Chondrocyte (in vitro differentiated cells): ENCODE measurements at regions not wholly inside any gene's neighbourhood (a gene's known extent, or its start where the extent isn't known, plus 50 kb on each side); places are given as distances from the start of the nearest gene placed in this dataset.

ENCODE experiments used
- DNase-seq: peaks from one replicate; pipeline ENCODE4 v3.0.0; 2021; ENCODE audit warnings: mixed read lengths, low spot score
- H3K27ac Mint-ChIP-seq: one replicate; pipeline ENCODE4 v1.8.0; 2021; ENCODE audit warnings: mild to moderate bottlenecking, moderate library complexity, mixed read lengths; ENCODE audit not compliant: unreplicated experiment
- H3K27me3 Mint-ChIP-seq: 2 replicates; pipeline ENCODE4 v1.8.0; 2021; ENCODE audit warnings: low read depth, mixed read lengths
- H3K36me3 Mint-ChIP-seq: 2 replicates; pipeline ENCODE4 v1.8.0; 2021; ENCODE audit warnings: low read depth, mixed read lengths
- H3K4me1 Mint-ChIP-seq: 2 replicates; pipeline ENCODE4 v1.8.0; 2021; ENCODE audit warnings: low read depth, mild to moderate bottlenecking, mixed read lengths
- H3K4me3 Mint-ChIP-seq: one replicate; pipeline ENCODE4 v1.8.0; 2021; ENCODE audit warnings: mild to moderate bottlenecking, moderate library complexity, mixed read lengths; ENCODE audit not compliant: unreplicated experiment
- H3K9me3 Mint-ChIP-seq: 2 replicates; pipeline ENCODE4 v1.8.0; 2021; ENCODE audit warnings: low read depth, mixed read lengths
- CTCF ChIP-seq: fragments of 200-600 bp; sonication (generic); IDR thresholded peaks from 2 replicates; pipeline ENCODE4 v1.5.0; 2021; ENCODE audit warnings: antibody characterized with exemption, mild to moderate bottlenecking, moderate library complexity

GRCh38 chr2:8631465-8632005 lies 50.3 kb upstream of the ID2 start:
- H3K4me1 Mint-ChIP-seq: peaks cover 20% of the 10 kb centered on the region
- H3K27me3 Mint-ChIP-seq: no peaks in the 10 kb centered on the region

More at GRCh38 chr2:8631465-8632005, 50.3 kb upstream of the ID2 start:
- H3K4me3 Mint-ChIP-seq: no peak overlapping the region
- H3K9me3 Mint-ChIP-seq: no peaks in the 10 kb centered on the region
- H3K27ac Mint-ChIP-seq: no peak overlapping the region
- H3K36me3 Mint-ChIP-seq: no peaks in the 10 kb centered on the region
- TF ChIP-seq CTCF: no peak
- peak; percentile 72 for DNase-seq
